Nephron (organoid): ENCODE measurements at regions not wholly inside any gene's neighbourhood (a gene's known extent, or its start where the extent isn't known, plus 50 kb on each side); places are given as distances from the start of the nearest gene placed in this dataset.
"Not testable (repeated sequence)": the region's sequence is repeated elsewhere in the genome, so short reads cannot be mapped to it uniquely, and the experiment has no call there.

Source experiments
- H3K27ac Mint-ChIP-seq, 3 experiments: 2 replicates each; pipeline ENCODE4 v1.8.0; 2020; ENCODE audit warnings: mixed read lengths in 3 of 3, mild to moderate bottlenecking in 2 of 3, moderate library complexity in 1 of 3
- H3K27me3 Mint-ChIP-seq: 2 replicates; pipeline ENCODE4 v1.8.0; 2021; ENCODE audit warnings: low read depth, mild to moderate bottlenecking, moderate library complexity, mixed read lengths
- H3K36me3 Mint-ChIP-seq: 2 replicates; pipeline ENCODE4 v1.8.0; 2020; ENCODE audit warnings: low read depth, mixed read lengths
- H3K4me1 Mint-ChIP-seq: 2 replicates; pipeline ENCODE4 v1.8.0; 2020; ENCODE audit warnings: mixed read lengths
- H3K4me3 Mint-ChIP-seq, 3 experiments: 2 replicates each; pipeline ENCODE4 v1.8.0; 2020; ENCODE audit warnings: mild to moderate bottlenecking in 3 of 3, mixed read lengths in 3 of 3, moderate library complexity in 2 of 3
- H3K9me3 Mint-ChIP-seq: 2 replicates; pipeline ENCODE4 v1.8.0; 2020; ENCODE audit warnings: mixed read lengths
- TF ChIP-seq, protein P1 (sequence below), 3 experiments: fragments of 200-600 bp; sonication (generic); IDR thresholded peaks; one replicate each; pipeline ENCODE4 v1.5.0; 2021; ENCODE audit warnings: antibody characterized with exemption in 3 of 3; ENCODE audit not compliant: unreplicated experiment in 3 of 3

DNA sequence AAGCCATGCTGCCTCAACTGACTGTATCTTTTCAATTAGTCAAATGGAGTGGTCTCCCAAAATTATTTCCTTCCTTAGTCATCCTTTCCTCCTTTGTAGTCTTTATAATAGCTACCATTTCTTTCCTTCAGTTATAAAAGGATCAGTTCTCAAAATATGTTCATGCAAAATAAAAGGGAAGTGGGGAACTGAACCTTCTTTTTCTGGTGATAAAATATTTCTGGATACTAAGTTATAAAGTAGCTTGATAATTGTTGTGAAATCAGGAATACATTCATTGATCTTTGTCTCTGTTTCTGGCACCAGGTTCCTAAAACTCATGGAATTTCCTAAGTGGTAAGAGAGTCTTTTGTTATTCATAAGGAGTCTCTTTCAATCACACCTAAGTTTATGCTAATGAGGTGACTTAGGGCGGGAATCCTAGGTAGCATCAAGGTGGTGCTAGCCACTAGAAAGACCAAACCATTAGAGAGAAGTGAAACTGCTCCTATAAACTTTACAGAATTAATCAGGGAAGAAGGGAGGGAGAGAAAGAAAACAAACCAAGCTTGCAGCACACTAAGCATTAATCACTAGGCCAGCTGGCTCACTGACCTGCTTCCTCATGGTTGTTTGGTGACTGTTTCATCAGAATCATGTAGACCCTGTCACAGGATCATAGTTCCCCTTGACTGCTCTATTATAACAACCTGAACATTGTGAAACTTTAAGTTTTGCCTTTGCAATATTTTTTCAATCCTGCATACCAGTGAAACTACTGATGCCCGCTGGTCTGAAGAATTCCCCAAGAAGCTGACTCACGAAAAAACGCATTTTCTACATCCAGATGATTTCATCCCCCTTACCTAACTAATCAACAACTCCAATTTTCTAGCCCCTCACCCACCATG lies 161.6 kb upstream of the PTBP2 start:
- TF ChIP-seq, protein P1, sequence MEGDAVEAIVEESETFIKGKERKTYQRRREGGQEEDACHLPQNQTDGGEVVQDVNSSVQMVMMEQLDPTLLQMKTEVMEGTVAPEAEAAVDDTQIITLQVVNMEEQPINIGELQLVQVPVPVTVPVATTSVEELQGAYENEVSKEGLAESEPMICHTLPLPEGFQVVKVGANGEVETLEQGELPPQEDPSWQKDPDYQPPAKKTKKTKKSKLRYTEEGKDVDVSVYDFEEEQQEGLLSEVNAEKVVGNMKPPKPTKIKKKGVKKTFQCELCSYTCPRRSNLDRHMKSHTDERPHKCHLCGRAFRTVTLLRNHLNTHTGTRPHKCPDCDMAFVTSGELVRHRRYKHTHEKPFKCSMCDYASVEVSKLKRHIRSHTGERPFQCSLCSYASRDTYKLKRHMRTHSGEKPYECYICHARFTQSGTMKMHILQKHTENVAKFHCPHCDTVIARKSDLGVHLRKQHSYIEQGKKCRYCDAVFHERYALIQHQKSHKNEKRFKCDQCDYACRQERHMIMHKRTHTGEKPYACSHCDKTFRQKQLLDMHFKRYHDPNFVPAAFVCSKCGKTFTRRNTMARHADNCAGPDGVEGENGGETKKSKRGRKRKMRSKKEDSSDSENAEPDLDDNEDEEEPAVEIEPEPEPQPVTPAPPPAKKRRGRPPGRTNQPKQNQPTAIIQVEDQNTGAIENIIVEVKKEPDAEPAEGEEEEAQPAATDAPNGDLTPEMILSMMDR (IDR thresholded peaks at IDR 0.05; ENCODE audit: unreplicated experiment in 3 of 3), result no peak
- H3K4me3 Mint-ChIP-seq, result no peak overlapping the region
- H3K9me3 Mint-ChIP-seq, result no peaks in the 10 kb centered on the region
- H3K36me3 Mint-ChIP-seq, result no peaks in the 10 kb centered on the region
- H3K4me1 Mint-ChIP-seq, result peaks cover 19% of the 10 kb centered on the region
- peak overlapping the region; percentile 28 to 66 (median 46) for H3K27ac Mint-ChIP-seq
- H3K27me3 Mint-ChIP-seq, result no peaks in the 10 kb centered on the region

DNA sequence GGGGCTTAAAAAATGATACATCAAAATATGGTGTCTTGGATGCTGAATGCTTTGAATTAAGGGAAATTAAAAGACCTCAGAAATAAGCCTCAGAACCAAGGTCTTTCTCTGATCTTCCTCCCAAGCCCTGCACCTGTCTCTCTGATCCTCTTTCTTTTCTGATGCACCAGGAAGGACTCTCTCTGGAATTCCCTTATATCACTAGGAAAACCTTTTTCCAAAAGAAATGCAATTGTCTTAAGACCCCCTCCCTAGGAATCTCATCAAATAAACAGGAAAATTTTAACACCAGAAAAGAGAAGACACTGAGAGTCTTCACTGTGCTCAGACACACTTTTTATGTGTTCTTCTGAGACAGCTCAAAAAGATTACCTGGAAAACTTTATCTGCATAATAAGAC lies 159.5 kb upstream of the PTBP2 start:
- no peak overlapping the region for H3K4me3 Mint-ChIP-seq
- no peaks in the 10 kb centered on the region for H3K36me3 Mint-ChIP-seq
- H3K9me3 Mint-ChIP-seq, result no peaks in the 10 kb centered on the region
- TF ChIP-seq, protein P1 (IDR thresholded peaks at IDR 0.05; ENCODE audit: unreplicated experiment in 3 of 3), result no peak
- H3K27me3 Mint-ChIP-seq, result no peaks in the 10 kb centered on the region
- no peak overlapping the region for H3K27ac Mint-ChIP-seq
- peaks cover 19% of the 10 kb centered on the region for H3K4me1 Mint-ChIP-seq

DNA sequence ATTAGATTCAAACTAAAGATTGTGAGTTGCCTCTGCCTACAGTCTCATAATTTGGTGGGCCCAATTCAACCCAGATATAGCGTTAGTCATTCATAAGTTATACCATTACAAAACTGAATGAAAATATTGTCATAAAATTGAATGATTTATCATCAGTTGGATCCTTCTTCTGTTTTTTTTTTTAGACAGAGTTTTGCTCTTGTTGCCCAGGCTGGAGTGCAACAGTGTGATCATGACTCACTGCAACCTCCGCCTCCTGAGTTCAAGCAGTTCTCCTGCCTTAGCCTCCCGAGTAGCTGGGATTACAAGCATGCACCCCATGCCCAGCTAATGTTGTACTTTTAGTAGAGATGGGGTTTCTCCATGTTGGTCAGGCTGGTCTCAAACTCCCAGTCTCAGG lies 157.2 kb upstream of the PTBP2 start:
- H3K36me3 Mint-ChIP-seq, H3K27ac Mint-ChIP-seq, H3K4me1 Mint-ChIP-seq, H3K27me3 Mint-ChIP-seq, H3K4me3 Mint-ChIP-seq, H3K9me3 Mint-ChIP-seq: not testable (repeated sequence)

- Mint-ChIP-seq H3K4me1 (no peaks in the 10 kb centered on the region), H3K27me3 (no peaks in the 10 kb centered on the region), H3K4me3 (no peak overlapping the region), H3K27ac (no peak overlapping the region), H3K9me3 (no peaks in the 10 kb centered on the region), H3K36me3 (no peaks in the 10 kb centered on the region)
- TF ChIP-seq, protein P1 (IDR thresholded peaks at IDR 0.05; ENCODE audit: unreplicated experiment in 3 of 3), result no peak
These were observed 156.0 kb upstream of the PTBP2 start for GRCh38 chr1:96565546-96565945.

DNA sequence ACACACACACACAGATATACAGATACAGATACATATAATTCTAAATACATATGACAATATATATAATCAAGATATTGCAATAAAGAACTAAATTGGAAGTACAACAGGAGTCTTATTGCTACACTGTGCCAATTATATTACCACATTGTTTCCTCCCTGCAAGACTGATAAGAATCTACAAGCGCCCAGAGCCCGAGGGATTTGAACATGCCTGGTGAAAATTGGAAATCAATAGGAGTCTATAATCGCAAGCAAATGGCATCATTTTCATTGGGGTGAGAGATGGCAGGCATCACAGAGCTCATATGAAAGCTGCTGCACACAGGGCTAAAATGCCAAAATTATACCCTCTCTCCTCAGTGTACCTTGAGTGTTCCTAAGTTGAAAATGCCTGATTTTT lies 152.9 kb upstream of the PTBP2 start:
- no peaks in the 10 kb centered on the region for H3K4me1 Mint-ChIP-seq

GRCh38 chr1:96569288-96569687 lies 152.3 kb upstream of the PTBP2 start:
- H3K4me3 Mint-ChIP-seq, result no peak overlapping the region
- H3K36me3 Mint-ChIP-seq, result no peaks in the 10 kb centered on the region
- H3K27ac Mint-ChIP-seq, result no peak overlapping the region
- TF ChIP-seq, protein P1 (IDR thresholded peaks at IDR 0.05; ENCODE audit: unreplicated experiment in 3 of 3), result no peak
- H3K9me3 Mint-ChIP-seq, result no peaks in the 10 kb centered on the region
- no peaks in the 10 kb centered on the region for H3K4me1 Mint-ChIP-seq
- H3K27me3 Mint-ChIP-seq, result peaks cover 4% of the 10 kb centered on the region

More for the DNA sequence above, 152.9 kb upstream of the PTBP2 start:
- peaks cover 3% of the 10 kb centered on the region for H3K27me3 Mint-ChIP-seq
- H3K9me3 Mint-ChIP-seq, result no peaks in the 10 kb centered on the region
- TF ChIP-seq, protein P1 (IDR thresholded peaks at IDR 0.05; ENCODE audit: unreplicated experiment in 3 of 3), result no peak
- H3K27ac Mint-ChIP-seq, result no peak overlapping the region
- H3K36me3 Mint-ChIP-seq, result no peaks in the 10 kb centered on the region
- H3K4me3 Mint-ChIP-seq, result no peak overlapping the region
